Ectodermal cell (in vitro differentiated cells): ENCODE measurements at regions not wholly inside any gene's neighbourhood (a gene's known extent, or its start where the extent isn't known, plus 50 kb on each side); places are given as distances from the start of the nearest gene placed in this dataset.
"Not testable (repeated sequence)": the region's sequence is repeated elsewhere in the genome, so short reads cannot be mapped to it uniquely, and the experiment has no call there.

Experiments used
- H3K27ac ChIP-seq: 2 replicates; pipeline ENCODE4 v1.7.0; 2013; ENCODE audit warnings: mild to moderate bottlenecking, low read depth, low read length; ENCODE audit not compliant: insufficient read depth, poor library complexity, severe bottlenecking
- H3K27me3 ChIP-seq: 2 replicates; pipeline ENCODE4 v1.7.0; 2013; ENCODE audit warnings: mild to moderate bottlenecking, low read length; ENCODE audit not compliant: insufficient read depth, control insufficient read depth, poor library complexity, severe bottlenecking
- H3K36me3 ChIP-seq: one replicate; pipeline ENCODE4 v1.7.0; 2013; ENCODE audit warnings: low read length; ENCODE audit not compliant: control insufficient read depth, insufficient read depth
- H3K4me1 ChIP-seq: one replicate; pipeline ENCODE4 v1.7.0; 2013; ENCODE audit warnings: low read length; ENCODE audit not compliant: control insufficient read depth, insufficient read depth
- H3K4me3 ChIP-seq: 2 replicates; pipeline ENCODE4 v1.7.0; 2013; ENCODE audit warnings: low read depth, low read length, control low read depth; ENCODE audit not compliant: insufficient read depth
- H3K9me3 ChIP-seq: 2 replicates; pipeline ENCODE4 v1.7.0; 2013; ENCODE audit warnings: mild to moderate bottlenecking, low read length, moderate library complexity; ENCODE audit not compliant: control insufficient read depth
- whole genome bisulfite sequencing, 2 experiments: methylation state at CpG; one replicate each; pipeline ENCODE4 v1.1.7; 2013; ENCODE audit warnings: missing lambda C conversion rate in 2 of 2; 5-methylcytosine and 5-hydroxymethylcytosine counted together

- H3K27ac ChIP-seq, result no peak overlapping the region
- H3K4me3 ChIP-seq, result no peak overlapping the region
- no peaks in the 10 kb centered on the region for H3K27me3 ChIP-seq
- no peaks in the 10 kb centered on the region for H3K4me1 ChIP-seq
- 100% methylated on average over 1 of the region's 1 CpG for WGBS, 2 experiments
- no peaks in the 10 kb centered on the region for H3K36me3 ChIP-seq
- no peaks in the 10 kb centered on the region for H3K9me3 ChIP-seq
These were observed 254.9 kb upstream of the CWC22 start for GRCh38 chr2:180261976-180262375.

GRCh38 chr2:180258579-180258978 is 251.5 kb upstream of the CWC22 start:
- Histone ChIP-seq H3K4me1 (no peaks in the 10 kb centered on the region), H3K36me3 (no peaks in the 10 kb centered on the region), H3K9me3 (no peaks in the 10 kb centered on the region), H3K27ac (no peak overlapping the region), H3K27me3 (no peaks in the 10 kb centered on the region), H3K4me3 (no peak overlapping the region)
- no CpG with 5 or more reads among the region's 1 CpG for WGBS, 2 experiments

- Histone ChIP-seq H3K36me3 (no peaks in the 10 kb centered on the region), H3K27me3 (no peaks in the 10 kb centered on the region), H3K4me3 (no peak overlapping the region), H3K27ac (no peak overlapping the region), H3K9me3 (no peaks in the 10 kb centered on the region), H3K4me1 (no peaks in the 10 kb centered on the region)
These were observed 251.0 kb upstream of the CWC22 start for GRCh38 chr2:180258041-180258537.

GRCh38 chr2:180257247-180257646 is 250.2 kb upstream of the CWC22 start:
- 67 to 68% methylated on average over 4 of the region's 5 CpGs for WGBS, 2 experiments
- H3K4me3 ChIP-seq, result no peak overlapping the region
- no peaks in the 10 kb centered on the region for H3K27me3 ChIP-seq
- H3K4me1 ChIP-seq, result no peaks in the 10 kb centered on the region
- H3K36me3 ChIP-seq, result no peaks in the 10 kb centered on the region
- H3K9me3 ChIP-seq, result no peaks in the 10 kb centered on the region
- H3K27ac ChIP-seq, result no peak overlapping the region

GRCh38 chr2:180255981-180256380 is 248.9 kb upstream of the CWC22 start:
- H3K27me3 ChIP-seq, result no peaks in the 10 kb centered on the region
- no peak overlapping the region for H3K4me3 ChIP-seq
- H3K4me1 ChIP-seq, result no peaks in the 10 kb centered on the region
- H3K27ac ChIP-seq, result no peak overlapping the region
- no peaks in the 10 kb centered on the region for H3K9me3 ChIP-seq
- WGBS, 2 experiments, result 100% methylated on average over 1 of the region's 1 CpG
- H3K36me3 ChIP-seq, result no peaks in the 10 kb centered on the region

- no peak overlapping the region for H3K4me3 ChIP-seq
- no peaks in the 10 kb centered on the region for H3K36me3 ChIP-seq
- whole genome bisulfite sequencing, 2 experiments, result 94 to 97% methylated on average over 1 of the region's 1 CpG
- H3K27me3 ChIP-seq, result no peaks in the 10 kb centered on the region
- no peaks in the 10 kb centered on the region for H3K4me1 ChIP-seq
- H3K27ac ChIP-seq, result no peak overlapping the region
- H3K9me3 ChIP-seq, result no peaks in the 10 kb centered on the region
These were observed 247.8 kb upstream of the CWC22 start for GRCh38 chr2:180254872-180255271.

GRCh38 chr2:180247658-180248057 is 240.6 kb upstream of the CWC22 start:
- Histone ChIP-seq H3K27me3 (no peaks in the 10 kb centered on the region), H3K4me1 (no peaks in the 10 kb centered on the region), H3K9me3 (no peaks in the 10 kb centered on the region), H3K36me3 (no peaks in the 10 kb centered on the region), H3K4me3 (no peak overlapping the region), H3K27ac (no peak overlapping the region)
- WGBS, 2 experiments, result 92 to 100% methylated on average over 1 to 2 of the region's 2 CpGs

- H3K4me1 ChIP-seq, result no peaks in the 10 kb centered on the region
- H3K4me3 ChIP-seq, result no peak overlapping the region
- no peaks in the 10 kb centered on the region for H3K9me3 ChIP-seq
- no peaks in the 10 kb centered on the region for H3K36me3 ChIP-seq
- H3K27ac ChIP-seq, result no peak overlapping the region
- H3K27me3 ChIP-seq, result no peaks in the 10 kb centered on the region
- 87 to 91% methylated on average over 2 of the region's 2 CpGs for WGBS, 2 experiments
These were observed 239.2 kb upstream of the CWC22 start for GRCh38 chr2:180246268-180246667.

- Histone ChIP-seq H3K9me3 (no peaks in the 10 kb centered on the region), H3K27ac (no peak overlapping the region), H3K4me3 (no peak overlapping the region), H3K36me3 (no peaks in the 10 kb centered on the region), H3K27me3 (no peaks in the 10 kb centered on the region), H3K4me1 (no peaks in the 10 kb centered on the region)
These were observed 233.7 kb upstream of the CWC22 start for GRCh38 chr2:180240774-180241173.

GRCh38 chr2:180238729-180239128 is 231.6 kb upstream of the CWC22 start:
- Histone ChIP-seq H3K9me3 (no peaks in the 10 kb centered on the region), H3K4me1 (no peaks in the 10 kb centered on the region), H3K27me3 (no peaks in the 10 kb centered on the region), H3K4me3 (no peak overlapping the region), H3K36me3 (no peaks in the 10 kb centered on the region), H3K27ac (no peak overlapping the region)
- 97 to 99% methylated on average over 8 of the region's 8 CpGs for WGBS, 2 experiments

GRCh38 chr2:180236061-180236460 is 229.0 kb upstream of the CWC22 start:
- not testable (repeated sequence) for H3K9me3 ChIP-seq, H3K4me1 ChIP-seq, H3K4me3 ChIP-seq, H3K27me3 ChIP-seq, H3K36me3 ChIP-seq, H3K27ac ChIP-seq
- 83 to 94% methylated on average over 3 of the region's 3 CpGs for WGBS, 2 experiments
